Ascending aorta (tissue), 2 donors: ENCODE measurements at regions not wholly inside any gene's neighbourhood (a gene's known extent, or its start where the extent isn't known, plus 50 kb on each side); places are given as distances from the start of the nearest gene placed in this dataset.

ENCODE experiments used
- DNase-seq, 2 donors: peaks; one replicate each; pipeline ENCODE4 v3.0.0-alpha.2; 2019; ENCODE audit warnings: low spot score in 2 of 2
- H3K27ac ChIP-seq, 2 donors: fragments of 200-600 bp; sonication (generic); one replicate each; pipeline ENCODE4 v1.5.1; 2016 to 2017; ENCODE audit warnings: mild to moderate bottlenecking in 1 of 2
- H3K27me3 ChIP-seq: fragments of 200-600 bp; sonication (generic); one replicate; pipeline ENCODE4 v1.5.1; 2017
- H3K36me3 ChIP-seq, 2 donors: fragments of 200-600 bp; sonication (generic); one replicate each; pipeline ENCODE4 v1.5.1; 2016
- H3K4me1 ChIP-seq, 2 donors: fragments of 200-600 bp; sonication (generic); one replicate each; pipeline ENCODE4 v1.5.1; 2016 to 2017; ENCODE audit warnings: mild to moderate bottlenecking in 1 of 2
- H3K4me3 ChIP-seq, 2 donors: fragments of 200-600 bp; sonication (generic); one replicate each; pipeline ENCODE4 v1.5.1; 2016 to 2017; ENCODE audit warnings: mild to moderate bottlenecking in 1 of 2
- H3K9me3 ChIP-seq, 2 donors: fragments of 200-600 bp; sonication (generic); one replicate each; pipeline ENCODE4 v1.5.1; 2016
- intact Hi-C: fragments of 100-400 bp; cut with DNase I; formaldehyde crosslinking; loops from one replicate; pipeline ENCODE4 v1.15.1; 2023
- TF ChIP-seq, protein P1 (sequence below), 3 experiments: fragments of 200-600 bp in 2 of 3; fragments of 450-650 bp in 1 of 3; sonication (generic) in 2 of 3; IDR thresholded peaks; one replicate each; pipeline ENCODE4 v1.5.1; 2016 to 2019; ENCODE audit warnings: antibody characterized with exemption in 3 of 3, mild to moderate bottlenecking in 1 of 3, moderate library complexity in 1 of 3

DNA sequence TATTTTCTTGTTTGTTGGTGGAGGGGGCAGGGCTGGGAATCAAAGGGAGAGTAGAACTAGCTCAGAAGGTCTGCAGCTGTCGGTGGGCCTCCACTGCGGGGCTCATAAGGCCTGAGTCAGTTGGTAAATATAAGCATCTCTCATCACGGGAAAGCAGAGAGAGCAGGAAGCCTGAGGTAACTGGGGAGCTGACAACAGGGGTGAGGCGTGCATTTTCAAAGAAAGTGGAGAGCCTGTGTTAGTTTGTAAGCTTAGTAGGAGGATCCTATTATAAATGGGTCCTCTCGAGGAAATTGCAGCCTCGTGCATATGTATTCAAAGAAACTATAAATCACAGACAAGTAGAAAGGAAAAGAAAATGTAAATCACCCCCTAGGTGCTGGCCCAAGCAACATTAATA lies 221.0 kb upstream of the CDH13 start:
- DNase-seq: no peak
- H3K9me3 ChIP-seq: no peaks in the 10 kb centered on the region
- no peaks in the 10 kb centered on the region for H3K36me3 ChIP-seq
- H3K27ac ChIP-seq: no peak overlapping the region
- H3K4me3 ChIP-seq: no peak overlapping the region
- intact Hi-C loops: no loop called here
- no peaks in the 10 kb centered on the region for H3K4me1 ChIP-seq
- TF ChIP-seq, protein P1, sequence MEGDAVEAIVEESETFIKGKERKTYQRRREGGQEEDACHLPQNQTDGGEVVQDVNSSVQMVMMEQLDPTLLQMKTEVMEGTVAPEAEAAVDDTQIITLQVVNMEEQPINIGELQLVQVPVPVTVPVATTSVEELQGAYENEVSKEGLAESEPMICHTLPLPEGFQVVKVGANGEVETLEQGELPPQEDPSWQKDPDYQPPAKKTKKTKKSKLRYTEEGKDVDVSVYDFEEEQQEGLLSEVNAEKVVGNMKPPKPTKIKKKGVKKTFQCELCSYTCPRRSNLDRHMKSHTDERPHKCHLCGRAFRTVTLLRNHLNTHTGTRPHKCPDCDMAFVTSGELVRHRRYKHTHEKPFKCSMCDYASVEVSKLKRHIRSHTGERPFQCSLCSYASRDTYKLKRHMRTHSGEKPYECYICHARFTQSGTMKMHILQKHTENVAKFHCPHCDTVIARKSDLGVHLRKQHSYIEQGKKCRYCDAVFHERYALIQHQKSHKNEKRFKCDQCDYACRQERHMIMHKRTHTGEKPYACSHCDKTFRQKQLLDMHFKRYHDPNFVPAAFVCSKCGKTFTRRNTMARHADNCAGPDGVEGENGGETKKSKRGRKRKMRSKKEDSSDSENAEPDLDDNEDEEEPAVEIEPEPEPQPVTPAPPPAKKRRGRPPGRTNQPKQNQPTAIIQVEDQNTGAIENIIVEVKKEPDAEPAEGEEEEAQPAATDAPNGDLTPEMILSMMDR (IDR thresholded peaks at IDR 0.05): no peak
- no peaks in the 10 kb centered on the region for H3K27me3 ChIP-seq

DNA sequence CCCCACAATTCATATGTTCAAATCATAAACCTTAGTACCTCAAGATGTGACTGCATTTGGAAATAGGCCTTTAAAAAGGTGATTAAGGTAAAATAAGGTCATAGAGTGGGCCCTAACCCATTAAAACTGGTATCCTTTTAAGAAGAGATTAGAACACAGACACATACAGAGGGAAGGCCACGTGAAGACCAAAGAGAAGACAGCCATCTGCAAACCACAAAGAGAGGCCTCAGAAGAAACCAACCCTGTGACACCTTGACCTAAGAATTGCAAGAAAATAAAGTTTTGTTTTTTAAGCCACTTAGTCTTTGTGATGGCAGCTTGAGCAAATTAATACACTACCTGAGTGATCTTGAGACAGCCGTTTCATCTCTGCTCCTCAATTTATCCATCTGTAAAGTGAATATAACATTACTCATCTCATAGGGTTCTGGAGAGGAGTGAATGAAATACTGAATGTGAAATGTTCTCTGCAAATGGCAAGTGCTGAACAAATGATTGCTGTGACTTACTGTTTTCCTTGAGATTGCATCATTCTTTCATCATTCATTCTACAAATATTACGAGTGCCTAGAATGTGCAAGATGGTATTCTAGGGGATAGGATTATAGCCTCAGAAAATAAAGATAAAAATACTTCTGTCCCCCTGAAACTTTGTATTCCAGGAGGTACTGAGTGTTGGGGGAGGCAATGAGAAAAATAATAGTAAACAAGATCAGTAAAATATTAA lies 222.0 kb upstream of the CDH13 start:
- Histone ChIP-seq H3K36me3 (no peaks in the 10 kb centered on the region), H3K9me3 (no peaks in the 10 kb centered on the region), H3K27me3 (no peaks in the 10 kb centered on the region), H3K4me3 (no peak overlapping the region), H3K27ac (no peak overlapping the region), H3K4me1 (no peaks in the 10 kb centered on the region)
- DNase-seq: no peak
- TF ChIP-seq, protein P1 (IDR thresholded peaks at IDR 0.05): no peak
- intact Hi-C loops: no loop called here

DNA sequence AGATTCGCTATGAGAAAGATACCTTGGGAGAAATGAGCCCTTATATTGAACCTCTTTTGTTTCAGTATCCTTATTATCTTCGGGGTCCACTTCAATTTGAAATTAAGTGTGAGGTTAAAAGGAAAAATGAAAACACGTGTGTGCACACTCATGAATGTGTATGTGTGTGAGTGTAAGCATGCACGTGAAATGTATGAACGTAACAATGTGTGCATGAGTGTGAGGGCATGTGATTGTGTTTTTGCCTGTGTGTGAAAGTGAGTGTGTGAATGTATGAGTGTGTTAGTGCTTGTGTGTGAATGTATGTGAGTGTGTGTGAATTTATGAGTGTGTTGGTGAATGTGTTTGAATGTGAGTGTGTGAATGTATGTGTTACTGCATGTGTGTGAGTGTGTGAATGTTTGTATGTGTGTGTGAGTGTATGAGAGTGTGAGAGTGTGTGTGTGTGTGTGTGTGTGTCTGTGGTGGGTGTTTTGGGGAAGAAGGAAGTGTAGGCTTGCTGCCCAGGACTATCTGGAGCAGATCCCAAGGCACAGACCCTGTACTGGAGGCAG lies 224.0 kb upstream of the CDH13 start:
- DNase-seq: no peak
- TF ChIP-seq, protein P1 (IDR thresholded peaks at IDR 0.05): no peak
- no peaks in the 10 kb centered on the region for H3K27me3 ChIP-seq
- H3K4me3 ChIP-seq: no peak overlapping the region
- intact Hi-C loops: no loop called here
- H3K4me1 ChIP-seq: no peaks in the 10 kb centered on the region
- no peaks in the 10 kb centered on the region for H3K36me3 ChIP-seq
- H3K9me3 ChIP-seq: no peaks in the 10 kb centered on the region
- no peak overlapping the region for H3K27ac ChIP-seq

- DNase-seq: no peak
- intact Hi-C loops: no loop called here
- Histone ChIP-seq H3K9me3 (no peaks in the 10 kb centered on the region), H3K4me1 (no peaks in the 10 kb centered on the region), H3K36me3 (no peaks in the 10 kb centered on the region), H3K27me3 (no peaks in the 10 kb centered on the region), H3K27ac (no peak overlapping the region), H3K4me3 (no peak overlapping the region)
- TF ChIP-seq, protein P1 (IDR thresholded peaks at IDR 0.05): no peak
Measured at GRCh38 chr16:82400046-82400445, 226.7 kb upstream of the CDH13 start.

- no peaks in the 10 kb centered on the region for H3K4me1 ChIP-seq
- H3K27ac ChIP-seq: no peak overlapping the region
- H3K27me3 ChIP-seq: no peaks in the 10 kb centered on the region
- TF ChIP-seq, protein P1 (IDR thresholded peaks at IDR 0.05): no peak
- H3K9me3 ChIP-seq: no peaks in the 10 kb centered on the region
- intact Hi-C loops: loop anchor here (1.0 kb wide), 1 partner anchor 24 kb away; no protein-coding TSS in a partner anchor
- no peak for DNase-seq
- H3K4me3 ChIP-seq: no peak overlapping the region
- no peaks in the 10 kb centered on the region for H3K36me3 ChIP-seq
Measured at GRCh38 chr16:82396509-82396908, 226.5 kb upstream of the MPHOSPH6 start.
